ENCODE measurements at regions not wholly inside any gene's neighbourhood (a gene's known extent, or its start where the extent isn't known, plus 50 kb on each side); places are given as distances from the start of the nearest gene placed in this dataset.
A peak's percentile ranks its signal among the peaks of the same experiment; 100 is the strongest.
"Not testable (repeated sequence)": the region's sequence is repeated elsewhere in the genome, so short reads cannot be mapped to it uniquely, and the experiment has no call there.

- H3K36me3 Mint-ChIP-seq; DNase-seq; H3K27me3 ChIP-seq (ENCODE audit: insufficient read depth, low read length, poor library complexity, severe bottlenecking); H3K36me3 ChIP-seq (ENCODE audit: insufficient read depth, low read length); H3K9me3 Mint-ChIP-seq; H3K4me3 ChIP-seq (ENCODE audit: low read length); H3K9me3 ChIP-seq (ENCODE audit: low read length); H3K27me3 Mint-ChIP-seq: not testable (repeated sequence)
- ChIA-PET POLR2A (interaction anchor here (0.7 to 1.9 kb wide), 3 partner anchors 20 to 95 kb away, joined by 5 to 9 read pairs (median 5); partner anchors contain the start of gene TUBB), CTCF (interaction anchor here (0.7 to 1.5 kb wide), 5 partner anchors 62 to 272 kb away, joined by 3 to 7 read pairs (median 4); no protein-coding TSS in a partner anchor)
- peak overlapping the region; percentile 73 for H3K27ac ChIP-seq (ENCODE audit: low read depth, low read length)
- Mint-ChIP-seq H3K4me3 (peak overlapping the region in 2 of 7 donors; percentile 42 to 45), H3K27ac (peak overlapping the region; percentile 24 to 82 (median 66)), H3K4me1 (peaks cover 50 to 87% (median 62%) of the 10 kb centered on the region in 3 donors)
- peaks cover 48% of the 10 kb centered on the region for H3K4me1 ChIP-seq (ENCODE audit: insufficient read depth, low read length)
Measured at GRCh38 chr6:30815041-30815742, 69.1 kb upstream of the DDR1 start.

DNA sequence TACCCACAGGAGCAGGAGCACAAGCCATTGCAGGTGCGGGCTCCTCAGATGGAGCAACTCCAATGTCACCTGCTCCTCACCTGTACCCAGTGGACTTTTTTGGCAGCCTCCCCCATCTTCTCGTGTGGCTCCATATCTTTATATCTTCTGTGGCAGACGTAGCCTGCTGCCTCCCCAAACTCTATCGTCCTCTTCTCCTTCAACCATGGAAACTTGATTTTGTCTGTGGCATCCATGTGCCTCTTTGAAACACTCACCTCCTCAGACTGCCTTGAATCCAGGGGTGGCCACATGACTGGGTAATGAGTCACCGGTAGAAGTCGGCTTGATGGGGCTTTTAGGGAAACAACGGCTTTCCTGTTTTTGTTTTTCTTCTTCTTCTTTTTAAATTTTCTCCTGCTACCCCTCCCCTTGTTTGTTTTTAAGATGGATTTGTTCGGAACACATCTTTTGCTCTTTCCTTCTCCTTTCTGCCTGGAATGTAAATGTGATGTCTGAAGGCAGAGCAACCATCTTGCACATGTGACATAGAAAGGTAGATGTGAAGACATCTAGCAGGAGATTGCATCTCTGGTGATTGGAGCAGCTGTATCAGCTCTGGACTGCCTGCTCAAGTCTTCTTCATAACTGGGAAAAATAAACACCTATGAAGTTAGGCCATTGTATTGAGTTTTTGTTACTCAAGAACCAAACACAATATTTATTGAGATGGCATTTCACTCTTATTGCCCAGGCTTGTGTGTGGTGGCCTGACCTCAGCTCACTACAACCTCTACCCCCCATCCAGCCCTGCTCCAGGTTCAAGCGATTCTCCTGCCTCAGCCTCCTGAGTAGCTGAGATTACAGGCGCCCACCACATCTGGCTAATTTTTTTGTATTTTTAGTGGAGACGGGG is 69.9 kb upstream of the DDR1 start:
- Mint-ChIP-seq H3K27me3 (no peaks in the 10 kb centered on the region), H3K9me3 (no peaks in the 10 kb centered on the region), H3K27ac (peak overlapping the region; percentile 9 to 88 (median 80)), H3K4me3 (peak overlapping the region in 4 of 7 donors; percentile 19 to 64 (median 50)), H3K36me3 (no peaks in the 10 kb centered on the region), H3K4me1 (peaks cover 49 to 87% (median 64%) of the 10 kb centered on the region in 3 donors)
- ChIA-PET POLR2A (interaction anchor here (0.7 to 1.9 kb wide), 2 partner anchors 21 kb away, joined by 5 to 9 read pairs; no protein-coding TSS in a partner anchor), CTCF (interaction anchor here (0.7 to 1.5 kb wide), 5 partner anchors 63 to 273 kb away, joined by 3 to 7 read pairs (median 4); no protein-coding TSS in a partner anchor)
- Histone ChIP-seq H3K36me3 (ENCODE audit: insufficient read depth, low read length) (no peaks in the 10 kb centered on the region), H3K4me3 (ENCODE audit: low read length) (no peak overlapping the region), H3K4me1 (ENCODE audit: insufficient read depth, low read length) (peaks cover 50% of the 10 kb centered on the region), H3K27ac (ENCODE audit: low read depth, low read length) (peak overlapping the region; percentile 73), H3K9me3 (ENCODE audit: low read length) (no peaks in the 10 kb centered on the region), H3K27me3 (ENCODE audit: insufficient read depth, low read length, poor library complexity, severe bottlenecking) (no peaks in the 10 kb centered on the region)
- DNase-seq, result peak in 1 of 5 donors; percentile 67

DNA sequence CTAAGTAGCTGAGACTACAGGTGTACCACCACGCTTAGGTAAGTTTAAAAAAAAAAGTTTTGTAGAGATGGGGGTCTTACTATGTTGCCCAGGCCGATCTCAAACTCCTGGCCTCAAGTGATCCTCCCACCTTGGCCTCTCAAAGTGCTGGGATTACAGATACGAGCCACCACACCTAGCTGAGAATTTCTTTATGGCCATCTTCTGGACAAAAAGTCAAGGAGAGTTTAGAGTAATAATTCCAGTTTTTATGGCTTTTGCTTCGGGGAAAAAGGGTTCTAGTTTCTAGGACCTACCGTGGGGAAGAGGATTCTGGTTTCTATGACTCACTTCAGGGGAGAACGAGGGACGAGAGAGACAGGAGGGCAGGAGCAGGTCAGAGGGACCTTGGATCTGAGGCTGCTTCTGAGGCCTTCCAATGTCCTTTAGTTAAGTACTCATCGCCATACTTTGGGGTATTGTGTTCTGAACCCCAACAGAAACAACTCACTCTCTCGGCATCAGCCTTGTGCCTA is 69.3 kb upstream of the IER3 start:
- H3K4me1 Mint-ChIP-seq, result peaks cover 48 to 85% (median 65%) of the 10 kb centered on the region in 3 donors
- Histone ChIP-seq H3K36me3 (ENCODE audit: insufficient read depth, low read length) (no peaks in the 10 kb centered on the region), H3K27ac (ENCODE audit: low read depth, low read length) (peak overlapping the region; percentile 73), H3K4me1 (ENCODE audit: insufficient read depth, low read length) (peaks cover 50% of the 10 kb centered on the region), H3K9me3 (ENCODE audit: low read length) (no peaks in the 10 kb centered on the region), H3K27me3 (ENCODE audit: insufficient read depth, low read length, poor library complexity, severe bottlenecking) (no peaks in the 10 kb centered on the region), H3K4me3 (ENCODE audit: low read length) (no peak overlapping the region)
- peak overlapping the region in 2 of 7 donors; percentile 57 to 64 for H3K4me3 Mint-ChIP-seq
- CTCF ChIA-PET, result interaction anchor here (1.1 to 2.6 kb wide), 3 partner anchors 15 to 83 kb away, joined by 4 to 7 read pairs (median 5); no protein-coding TSS in a partner anchor
- no peak for DNase-seq
- peak overlapping the region; percentile 9 to 88 (median 80) for H3K27ac Mint-ChIP-seq
- no peaks in the 10 kb centered on the region for H3K9me3 Mint-ChIP-seq
- no peaks in the 10 kb centered on the region for H3K27me3 Mint-ChIP-seq
- H3K36me3 Mint-ChIP-seq, result no peaks in the 10 kb centered on the region
- POLR2A ChIA-PET, result interaction anchor here (1.1 to 1.2 kb wide), 2 partner anchors 50 to 79 kb away, joined by 3 read pairs; no protein-coding TSS in a partner anchor

DNA sequence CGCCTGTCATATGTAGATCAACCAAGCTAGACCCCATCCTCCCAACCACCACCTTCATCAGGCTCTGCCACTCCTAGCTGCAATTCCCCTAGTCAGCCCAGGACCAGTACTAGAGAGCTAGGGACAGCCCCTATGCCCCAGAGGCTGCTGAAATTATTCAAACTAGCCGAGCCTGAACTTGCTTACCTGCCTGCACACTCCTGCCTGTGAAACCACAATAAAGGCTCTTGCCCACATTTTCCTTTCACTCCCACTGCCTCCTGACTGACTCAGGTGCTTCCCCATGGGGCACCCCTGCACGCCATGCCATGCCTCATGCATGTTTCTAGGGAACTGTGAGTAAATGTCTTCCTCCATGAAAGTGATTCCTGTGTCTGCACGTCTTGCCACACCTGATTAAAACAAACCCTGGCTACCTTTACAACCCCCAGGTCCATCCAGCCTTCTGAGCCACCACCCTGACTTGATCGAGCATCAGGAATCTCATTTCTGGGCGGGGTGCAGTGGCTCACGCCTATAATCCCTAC is 66.5 kb upstream of the IER3 start:
- Mint-ChIP-seq H3K27me3 (no peaks in the 10 kb centered on the region), H3K36me3 (peaks cover 0 to 2% (median under 1%) of the 10 kb centered on the region in 3 donors), H3K4me1 (peaks cover 48 to 83% (median 55%) of the 10 kb centered on the region in 3 donors), H3K9me3 (no peaks in the 10 kb centered on the region), H3K4me3 (peak overlapping the region in 4 of 7 donors; percentile 21 to 61 (median 48)), H3K27ac (peak overlapping the region; percentile 4 to 88 (median 72))
- no peak overlapping the region for H3K4me3 ChIP-seq (ENCODE audit: low read length)
- H3K4me1 ChIP-seq (ENCODE audit: insufficient read depth, low read length), result peaks cover 50% of the 10 kb centered on the region
- CTCF ChIA-PET, result interaction anchor here (0.8 to 2.6 kb wide), 5 partner anchors 9 to 269 kb away, joined by 3 to 8 read pairs (median 4); no protein-coding TSS in a partner anchor
- H3K27ac ChIP-seq (ENCODE audit: low read depth, low read length), result no peak overlapping the region
- H3K27me3 ChIP-seq (ENCODE audit: insufficient read depth, low read length, poor library complexity, severe bottlenecking), result no peaks in the 10 kb centered on the region
- no peak for DNase-seq
- H3K9me3 ChIP-seq (ENCODE audit: low read length), result no peaks in the 10 kb centered on the region
- no peaks in the 10 kb centered on the region for H3K36me3 ChIP-seq (ENCODE audit: insufficient read depth, low read length)
- POLR2A ChIA-PET, result interaction anchor here (0.6 to 1.4 kb wide), 3 partner anchors 10 to 64 kb away, joined by 3 to 5 read pairs (median 3); no protein-coding TSS in a partner anchor

- H3K4me3 Mint-ChIP-seq; POLR2A ChIA-PET; H3K36me3 ChIP-seq (ENCODE audit: insufficient read depth, low read length); H3K27me3 ChIP-seq (ENCODE audit: insufficient read depth, low read length, poor library complexity, severe bottlenecking); H3K4me3 ChIP-seq (ENCODE audit: low read length); DNase-seq; H3K27ac Mint-ChIP-seq; H3K27ac ChIP-seq (ENCODE audit: low read depth, low read length); H3K9me3 ChIP-seq (ENCODE audit: low read length); CTCF ChIA-PET; H3K9me3 Mint-ChIP-seq; H3K36me3 Mint-ChIP-seq; H3K27me3 Mint-ChIP-seq: not testable (repeated sequence)
- H3K4me1 ChIP-seq (ENCODE audit: insufficient read depth, low read length), result peaks cover 27% of the 10 kb centered on the region
- H3K4me1 Mint-ChIP-seq, result peaks cover 27 to 70% (median 36%) of the 10 kb centered on the region in 3 donors
Measured at GRCh38 chr6:30807566-30807965, 63.2 kb upstream of the IER3 start.

GRCh38 chr6:30806581-30807183 is 62.3 kb upstream of the IER3 start:
- no peaks in the 10 kb centered on the region for H3K27me3 Mint-ChIP-seq
- no peaks in the 10 kb centered on the region for H3K36me3 ChIP-seq (ENCODE audit: insufficient read depth, low read length)
- H3K27me3 ChIP-seq (ENCODE audit: insufficient read depth, low read length, poor library complexity, severe bottlenecking), result no peaks in the 10 kb centered on the region
- H3K4me1 ChIP-seq (ENCODE audit: insufficient read depth, low read length), result peaks cover 20% of the 10 kb centered on the region
- no peak overlapping the region for H3K27ac ChIP-seq (ENCODE audit: low read depth, low read length)
- H3K9me3 Mint-ChIP-seq, result no peaks in the 10 kb centered on the region
- no peak overlapping the region for H3K4me3 ChIP-seq (ENCODE audit: low read length)
- peaks cover 24 to 66% (median 33%) of the 10 kb centered on the region in 3 donors for H3K4me1 Mint-ChIP-seq
- CTCF ChIA-PET, result interaction anchor here (1.2 kb wide), 1 partner anchor 15 kb away, joined by 3 read pairs; no protein-coding TSS in a partner anchor
- no peak overlapping the region for H3K4me3 Mint-ChIP-seq
- DNase-seq, result no peak
- no peak overlapping the region for H3K27ac Mint-ChIP-seq
- no peaks in the 10 kb centered on the region for H3K9me3 ChIP-seq (ENCODE audit: low read length)
- H3K36me3 Mint-ChIP-seq, result peaks cover 0 to 3% (median 2%) of the 10 kb centered on the region in 3 donors
- POLR2A ChIA-PET, result no interaction called here

GRCh38 chr6:30804333-30804732 is 60.0 kb upstream of the IER3 start:
- H3K4me3 Mint-ChIP-seq, result no peak overlapping the region
- peak overlapping the region in 2 of 8 donors; percentile 41 to 63 for H3K27ac Mint-ChIP-seq
- ChIA-PET CTCF (interaction anchor here (1.2 to 1.4 kb wide), 2 partner anchors 25 to 60 kb away, joined by 3 to 4 read pairs; partner anchors contain the start of gene IER3), POLR2A (interaction anchor here (1.6 kb wide), 1 partner anchor 10 kb away, joined by 3 read pairs; no protein-coding TSS in a partner anchor)
- H3K27me3 ChIP-seq (ENCODE audit: insufficient read depth, low read length, poor library complexity, severe bottlenecking), result no peaks in the 10 kb centered on the region
- H3K4me1 ChIP-seq (ENCODE audit: insufficient read depth, low read length), result no peaks in the 10 kb centered on the region
- no peaks in the 10 kb centered on the region for H3K27me3 Mint-ChIP-seq
- H3K9me3 Mint-ChIP-seq, result no peaks in the 10 kb centered on the region
- peaks cover 0 to 3% (median 2%) of the 10 kb centered on the region in 3 donors for H3K36me3 Mint-ChIP-seq
- H3K36me3 ChIP-seq (ENCODE audit: insufficient read depth, low read length), result no peaks in the 10 kb centered on the region
- H3K4me3 ChIP-seq (ENCODE audit: low read length), result no peak overlapping the region
- DNase-seq, result no peak
- no peak overlapping the region for H3K27ac ChIP-seq (ENCODE audit: low read depth, low read length)
- H3K4me1 Mint-ChIP-seq, result peaks cover 9 to 48% (median 12%) of the 10 kb centered on the region in 3 donors
- no peaks in the 10 kb centered on the region for H3K9me3 ChIP-seq (ENCODE audit: low read length)
